ENCODE measurements at regions not wholly inside any gene's neighbourhood (a gene's known extent, or its start where the extent isn't known, plus 50 kb on each side); places are given as distances from the start of the nearest gene placed in this dataset.

- ATAC-seq, result no peak
- ChIA-PET CTCF (no interaction called here), POLR2A (ENCODE audit: unreplicated experiment) (no interaction called here)
- no peaks in the 10 kb centered on the region for H3K36me3 ChIP-seq (ENCODE audit: low read depth, low read length)
- no peaks in the 10 kb centered on the region for H3K9me3 ChIP-seq (ENCODE audit: low read length)
- no peaks in the 10 kb centered on the region for H3K4me1 ChIP-seq (ENCODE audit: insufficient read depth, low read length)
- no peaks in the 10 kb centered on the region for H3K79me2 ChIP-seq (ENCODE audit: low read length)
- H4K20me1 ChIP-seq (ENCODE audit: low read length), result no peaks in the 10 kb centered on the region
- no peaks in the 10 kb centered on the region for H3F3A ChIP-seq (ENCODE audit: low read length, unreplicated experiment)
- no TSS peak for BruUV-seq (replicated peaks)
- no peak overlapping the region for H3K27ac ChIP-seq (ENCODE audit: low read length)
- H3K9me2 ChIP-seq (replicated peaks; ENCODE audit: low read length), result no peaks in the 10 kb centered on the region
- no peak overlapping the region for H3K9ac ChIP-seq (ENCODE audit: low read length)
- H2AFZ ChIP-seq (ENCODE audit: low read length), result no peak overlapping the region
- DNase-seq, result no peak
- H3K4me2 ChIP-seq (ENCODE audit: low read length), result no peak overlapping the region
- no peak overlapping the region for H3K4me3 ChIP-seq (ENCODE audit: low read length)
- TF ChIP-seq, protein P1, sequence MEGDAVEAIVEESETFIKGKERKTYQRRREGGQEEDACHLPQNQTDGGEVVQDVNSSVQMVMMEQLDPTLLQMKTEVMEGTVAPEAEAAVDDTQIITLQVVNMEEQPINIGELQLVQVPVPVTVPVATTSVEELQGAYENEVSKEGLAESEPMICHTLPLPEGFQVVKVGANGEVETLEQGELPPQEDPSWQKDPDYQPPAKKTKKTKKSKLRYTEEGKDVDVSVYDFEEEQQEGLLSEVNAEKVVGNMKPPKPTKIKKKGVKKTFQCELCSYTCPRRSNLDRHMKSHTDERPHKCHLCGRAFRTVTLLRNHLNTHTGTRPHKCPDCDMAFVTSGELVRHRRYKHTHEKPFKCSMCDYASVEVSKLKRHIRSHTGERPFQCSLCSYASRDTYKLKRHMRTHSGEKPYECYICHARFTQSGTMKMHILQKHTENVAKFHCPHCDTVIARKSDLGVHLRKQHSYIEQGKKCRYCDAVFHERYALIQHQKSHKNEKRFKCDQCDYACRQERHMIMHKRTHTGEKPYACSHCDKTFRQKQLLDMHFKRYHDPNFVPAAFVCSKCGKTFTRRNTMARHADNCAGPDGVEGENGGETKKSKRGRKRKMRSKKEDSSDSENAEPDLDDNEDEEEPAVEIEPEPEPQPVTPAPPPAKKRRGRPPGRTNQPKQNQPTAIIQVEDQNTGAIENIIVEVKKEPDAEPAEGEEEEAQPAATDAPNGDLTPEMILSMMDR (conservative IDR thresholded peaks at IDR 0.05; ENCODE audit: low read depth, low read length), result no peak
- TF ChIP-seq EZH2 (IDR thresholded peaks at IDR 0.05; ENCODE audit: low read length, unreplicated experiment) (no peak), EZH2phosphoT487 (IDR thresholded peaks at IDR 0.05; ENCODE audit: borderline replicate concordance, low read length) (no peak)
- no peaks in the 10 kb centered on the region for H3K27me3 ChIP-seq (ENCODE audit: low read length)
- intact Hi-C loops (cut with micrococcal nuclease), result no loop called here
Observed at GRCh38 chr4:3834663-3835521, 68.7 kb downstream of the ADRA2C start.

DNA sequence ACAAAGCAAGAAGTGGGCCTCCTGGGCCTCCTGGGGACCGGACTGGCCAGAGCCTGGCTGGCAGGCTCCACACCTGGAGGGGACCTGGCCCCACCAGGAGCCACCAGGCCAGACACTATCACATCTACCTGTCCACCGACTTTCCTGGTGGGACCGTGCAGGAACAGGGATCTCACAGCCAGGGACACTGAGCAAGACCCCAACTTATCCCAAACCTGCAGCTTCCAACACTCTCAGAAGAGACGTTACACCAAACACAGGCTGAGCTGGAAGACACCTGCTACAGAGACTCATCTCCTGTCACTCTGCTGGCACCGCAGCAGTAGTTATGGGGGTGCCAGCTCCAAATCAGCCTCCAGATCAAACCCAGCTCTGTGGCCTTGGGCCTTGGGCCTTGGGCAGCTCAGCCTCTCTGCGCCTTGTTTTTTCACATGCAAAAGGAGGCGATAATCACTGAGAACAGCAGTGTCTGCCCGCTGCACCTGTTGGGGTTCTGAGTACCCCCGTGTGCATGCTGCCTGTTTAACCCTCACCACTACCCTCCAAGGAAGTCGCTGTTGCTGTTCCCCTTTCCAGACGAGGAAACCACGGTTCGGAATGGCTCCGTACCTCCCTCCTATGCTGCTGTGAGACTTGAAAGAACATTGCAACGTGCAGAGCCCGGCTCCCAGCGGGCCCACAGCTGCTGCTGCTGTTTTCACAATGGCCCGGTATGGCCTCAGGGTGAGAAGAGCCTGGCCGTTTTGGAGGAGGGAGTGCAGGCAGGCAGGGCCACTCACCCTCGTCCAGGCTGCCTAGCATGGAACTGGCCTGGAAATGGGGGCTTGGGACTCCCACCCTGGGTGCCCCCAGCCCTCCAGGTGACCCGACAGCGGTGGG is 69.6 kb downstream of the ADRA2C start:
- BruUV-seq (replicated peaks), result no TSS peak

More for the DNA sequence above, 69.6 kb downstream of the ADRA2C start:
- no peak overlapping the region for H3K9ac ChIP-seq (ENCODE audit: low read length)
- no peaks in the 10 kb centered on the region for H3K9me3 ChIP-seq (ENCODE audit: low read length)
- no peak overlapping the region for H2AFZ ChIP-seq (ENCODE audit: low read length)
- 0 out of 2 replicates have a peak, but pooled peaks cover 4% of the 10 kb centered on the region for H3K27me3 ChIP-seq (ENCODE audit: low read length)
- no peaks in the 10 kb centered on the region for H3K9me2 ChIP-seq (replicated peaks; ENCODE audit: low read length)
- CTCF ChIA-PET, result no interaction called here
- no peak overlapping the region for H3K27ac ChIP-seq (ENCODE audit: low read length)
- intact Hi-C loops (cut with micrococcal nuclease), result no loop called here
- no peaks in the 10 kb centered on the region for H3K36me3 ChIP-seq (ENCODE audit: low read depth, low read length)
- H3K79me2 ChIP-seq (ENCODE audit: low read length), result no peaks in the 10 kb centered on the region
- H3K4me3 ChIP-seq (ENCODE audit: low read length), result no peak overlapping the region
- DNase-seq (no peak), ATAC-seq (no peak)
- H3F3A ChIP-seq (ENCODE audit: low read length, unreplicated experiment), result no peaks in the 10 kb centered on the region
- TF ChIP-seq, protein P1 (conservative IDR thresholded peaks at IDR 0.05; ENCODE audit: low read depth, low read length), result no peak
- no peak for TF ChIP-seq EZH2 (IDR thresholded peaks at IDR 0.05; ENCODE audit: low read length, unreplicated experiment)
- POLR2A ChIA-PET (ENCODE audit: unreplicated experiment), result no interaction called here
- no peaks in the 10 kb centered on the region for H3K4me1 ChIP-seq (ENCODE audit: insufficient read depth, low read length)
- no peak overlapping the region for H3K4me2 ChIP-seq (ENCODE audit: low read length)
- no peaks in the 10 kb centered on the region for H4K20me1 ChIP-seq (ENCODE audit: low read length)

All from PC-3 (cell line).